Stimulated activated CD4-positive, alpha-beta T cell treated with anti-CD3 and anti-CD28 coated beads, TNF-alpha, amount 100 ng/mL, for 4 hours (primary cell): ENCODE measurements at regions not wholly inside any gene's neighbourhood (a gene's known extent, or its start where the extent isn't known, plus 50 kb on each side); places are given as distances from the start of the nearest gene placed in this dataset.

Experiments
- DNase-seq, 3 experiments: peaks; one replicate each; pipeline ENCODE4 v3.0.0-alpha.2; 2020; ENCODE audit warnings: low read depth in 3 of 3

DNA sequence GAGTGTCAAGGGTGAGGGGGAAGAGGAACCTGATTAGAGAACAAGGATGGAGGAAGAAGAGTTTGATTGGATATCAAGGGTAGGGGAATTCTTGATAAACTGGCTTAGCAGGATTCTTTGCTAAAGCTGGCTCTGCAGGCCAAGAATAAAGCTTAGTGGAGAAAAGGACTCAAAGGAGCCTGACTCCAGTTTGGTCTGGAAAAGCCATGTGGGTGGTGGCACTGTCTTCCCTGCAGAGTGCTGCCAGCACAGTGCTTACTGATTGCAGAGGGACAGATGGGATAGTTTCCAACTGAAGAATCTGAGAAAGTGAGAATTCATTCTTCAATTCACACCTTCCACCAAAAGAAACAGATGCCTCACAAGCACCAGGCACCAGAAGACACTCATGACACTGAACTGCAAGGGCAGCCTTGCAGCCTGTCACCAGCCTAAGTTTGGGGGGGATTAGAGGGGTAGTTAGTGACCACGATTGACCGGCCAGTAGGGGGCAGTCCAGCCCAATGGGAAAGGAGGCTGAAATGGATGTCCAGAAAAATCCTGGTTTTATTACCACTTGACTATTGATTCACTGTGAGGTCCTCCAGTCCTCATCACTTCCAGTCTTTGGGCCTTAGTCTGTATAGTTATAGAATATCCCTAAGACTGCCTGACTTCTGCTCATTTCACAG is 334.5 kb downstream of the SMAD2 start:
- no peak for DNase-seq

DNA sequence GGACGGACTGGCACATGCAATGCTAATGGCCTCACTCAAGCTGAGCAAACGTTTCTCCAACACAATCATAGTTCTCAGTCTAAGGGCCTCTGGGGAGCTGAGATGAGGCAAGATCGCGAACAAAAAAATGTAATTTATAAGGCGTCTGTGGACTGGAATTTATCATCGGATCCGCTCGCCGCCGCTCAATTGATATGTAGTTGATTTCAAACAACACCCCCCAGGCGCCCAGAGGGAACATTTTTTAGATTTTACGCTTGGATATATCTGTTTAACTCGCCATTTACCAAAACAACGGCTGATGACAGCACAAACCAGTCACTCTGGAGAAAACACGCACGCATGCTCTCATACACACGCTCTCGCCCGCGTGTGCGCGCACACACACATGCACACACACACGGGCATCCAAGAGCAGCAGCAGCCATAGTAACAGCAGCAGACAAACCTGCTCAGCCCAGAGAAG is 335.8 kb downstream of the SMAD2 start:
- DNase-seq: no peak

DNA sequence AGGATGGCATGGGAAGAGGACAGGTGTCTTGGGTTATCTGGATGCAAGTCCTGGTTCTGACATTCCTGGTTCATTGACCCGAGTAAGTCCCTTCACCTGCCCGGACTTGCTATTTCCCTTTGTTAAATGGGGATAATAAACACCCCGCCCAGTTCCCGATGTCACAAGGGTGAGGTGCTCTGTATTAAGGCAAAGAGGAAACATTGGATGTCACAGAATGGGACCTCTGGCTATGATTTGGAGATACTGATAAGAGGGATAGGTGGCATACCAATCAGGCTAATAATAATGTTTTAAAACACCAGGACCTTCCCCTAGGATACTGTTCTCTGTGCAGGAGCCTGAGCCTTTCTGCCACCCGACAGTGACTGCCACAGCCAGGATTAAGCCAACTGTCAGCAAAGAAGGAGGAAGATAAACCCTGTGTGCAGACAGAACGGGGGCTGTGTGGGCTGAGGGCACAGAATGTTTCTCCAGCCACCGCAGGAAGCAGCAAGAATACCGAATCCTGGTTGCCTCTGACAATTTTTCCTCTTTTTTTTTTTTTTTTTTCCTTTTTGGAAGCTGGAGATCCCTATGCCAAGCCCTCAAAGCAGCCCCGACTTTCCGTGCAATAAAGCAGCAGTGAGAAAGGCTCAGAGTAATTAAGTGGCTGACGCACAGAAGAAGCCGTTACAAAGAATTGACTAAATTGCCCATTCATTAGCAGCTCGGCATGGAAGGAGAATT is 336.6 kb downstream of the SMAD2 start:
- no peak for DNase-seq

DNA sequence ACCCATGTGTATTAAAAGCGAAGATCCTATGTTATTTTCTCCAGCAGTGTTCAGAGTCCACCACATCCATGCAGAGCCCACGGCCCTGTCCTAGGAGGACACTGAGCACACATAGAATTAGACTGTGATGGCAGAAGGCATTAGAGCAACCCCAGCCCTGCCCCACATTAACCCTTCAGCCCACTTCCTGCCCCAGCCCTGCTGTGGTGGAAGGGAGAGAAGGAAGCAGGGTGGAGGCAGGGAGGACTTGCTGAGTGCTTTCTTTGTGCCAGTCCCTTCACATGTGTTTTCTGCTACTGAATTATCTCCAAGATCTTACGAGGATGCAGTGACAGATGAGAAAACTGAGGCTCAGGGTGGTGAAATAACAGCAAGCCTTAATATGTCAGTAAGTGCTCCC is 339.0 kb downstream of the SMAD2 start:
- no peak for DNase-seq

DNA sequence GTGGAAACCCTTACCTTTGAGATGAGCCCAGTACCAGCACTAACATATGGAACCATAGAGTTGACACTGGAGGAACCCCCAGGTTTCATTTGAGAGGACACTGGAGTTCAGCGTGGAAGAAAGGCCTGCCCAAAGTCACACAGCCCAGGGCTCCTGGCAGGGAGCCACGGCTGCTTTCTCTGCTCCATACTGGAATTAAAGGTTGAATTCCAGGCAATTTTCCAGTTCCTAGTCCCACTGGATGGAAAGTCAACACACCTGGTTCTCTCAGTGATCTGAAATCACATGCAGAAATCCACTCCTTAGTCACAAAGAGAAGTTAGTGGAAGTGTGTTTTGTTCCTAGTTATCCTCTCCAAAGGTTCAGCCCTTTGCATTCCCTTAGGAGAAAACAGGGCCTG is 336.1 kb upstream of the SKOR2 start:
- no peak for DNase-seq

DNA sequence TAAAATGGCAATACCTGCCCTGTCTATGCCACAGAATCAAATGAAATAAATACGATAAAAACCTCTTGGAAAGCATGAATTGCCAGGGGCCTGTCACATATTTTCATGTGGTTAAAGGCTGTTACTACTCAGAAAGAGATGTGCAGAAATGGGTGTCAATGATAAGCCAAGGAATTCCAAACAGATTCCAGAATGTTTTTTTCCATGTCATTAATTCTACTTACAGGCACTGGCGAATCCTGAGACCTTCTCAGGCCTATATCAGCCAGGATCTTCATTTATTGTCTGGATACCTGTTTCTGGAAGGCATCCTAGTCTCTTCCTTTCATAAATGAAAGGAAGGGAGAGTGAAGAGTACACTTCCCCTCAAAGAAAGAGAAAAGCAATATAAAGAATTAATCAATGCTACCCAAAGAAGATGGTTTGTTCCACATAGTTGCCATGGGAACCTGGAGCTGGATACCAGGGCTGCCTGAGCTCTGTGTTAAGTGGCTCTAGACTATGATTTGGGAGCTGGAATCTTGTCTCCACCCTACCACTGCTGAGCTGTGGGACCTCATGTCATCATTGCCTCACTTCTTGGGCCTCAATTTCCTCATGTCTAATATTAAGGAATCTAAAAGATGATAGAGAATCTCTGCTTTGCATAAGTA is 335.1 kb upstream of the SKOR2 start:
- no peak for DNase-seq

GRCh38 chr18:47585914-47586313 is 334.5 kb upstream of the SKOR2 start:
- DNase-seq: no peak

- no peak for DNase-seq
Observed at GRCh38 chr18:47585136-47585535, 333.7 kb upstream of the SKOR2 start.

DNA sequence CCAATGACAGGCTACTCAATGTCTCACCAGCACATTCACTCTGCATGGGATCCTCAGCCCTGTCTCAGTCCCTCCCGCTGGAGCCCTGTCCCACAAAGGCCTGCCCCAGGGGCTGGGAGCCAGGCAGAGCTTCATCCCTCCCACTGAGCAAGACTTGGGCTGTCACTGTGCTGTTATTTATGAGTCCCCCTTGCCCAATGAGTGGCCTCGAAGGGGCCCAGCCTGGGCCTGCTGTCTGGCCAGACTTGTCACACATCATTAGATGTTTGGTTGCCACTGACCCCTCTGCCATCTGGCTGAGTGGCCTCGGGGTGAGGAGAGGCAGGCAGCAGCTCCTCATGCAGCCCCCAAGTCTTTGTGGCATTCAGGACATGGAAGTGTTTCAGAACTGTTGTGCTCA is 330.6 kb upstream of the SKOR2 start:
- no peak for DNase-seq

- no peak for DNase-seq
Observed at GRCh38 chr18:47577520-47577919, 326.1 kb upstream of the SKOR2 start.

DNA sequence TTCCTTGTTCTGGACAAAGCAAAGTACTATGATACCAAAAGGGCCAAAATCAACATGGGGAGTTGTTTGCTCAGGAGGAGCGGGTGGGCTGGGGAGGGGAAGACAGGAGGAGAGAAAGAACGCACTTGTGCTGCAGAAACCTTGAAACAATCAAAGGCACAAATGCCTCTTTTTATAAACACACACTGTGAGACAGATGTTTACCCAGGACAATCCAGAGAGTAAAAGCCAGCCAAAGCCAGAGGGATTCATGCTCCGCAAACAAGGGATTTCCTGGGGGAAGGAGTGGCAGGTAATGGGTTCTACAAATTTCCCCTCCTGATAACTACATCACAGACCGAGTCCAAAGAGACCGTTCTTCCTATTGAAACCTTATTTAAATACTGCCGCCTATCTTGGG is 323.5 kb upstream of the SKOR2 start:
- no peak for DNase-seq

- DNase-seq: no peak
Observed at GRCh38 chr18:47571957-47572356, 320.5 kb upstream of the SKOR2 start.

- no peak for DNase-seq
Observed at GRCh38 chr18:47566809-47567208, 315.3 kb upstream of the SKOR2 start.

- DNase-seq: no peak
Observed at GRCh38 chr18:47560723-47561715, 309.6 kb upstream of the SKOR2 start.

GRCh38 chr18:47558110-47558750 is 306.8 kb upstream of the SKOR2 start:
- no peak for DNase-seq

GRCh38 chr18:47557160-47557559 is 305.7 kb upstream of the SKOR2 start:
- DNase-seq: no peak

GRCh38 chr18:47552783-47553182 is 301.3 kb upstream of the SKOR2 start:
- DNase-seq: no peak

GRCh38 chr18:47550611-47551010 is 299.2 kb upstream of the SKOR2 start:
- no peak for DNase-seq

- no peak for DNase-seq
Observed at GRCh38 chr18:47549021-47549540, 297.6 kb upstream of the SKOR2 start.

DNA sequence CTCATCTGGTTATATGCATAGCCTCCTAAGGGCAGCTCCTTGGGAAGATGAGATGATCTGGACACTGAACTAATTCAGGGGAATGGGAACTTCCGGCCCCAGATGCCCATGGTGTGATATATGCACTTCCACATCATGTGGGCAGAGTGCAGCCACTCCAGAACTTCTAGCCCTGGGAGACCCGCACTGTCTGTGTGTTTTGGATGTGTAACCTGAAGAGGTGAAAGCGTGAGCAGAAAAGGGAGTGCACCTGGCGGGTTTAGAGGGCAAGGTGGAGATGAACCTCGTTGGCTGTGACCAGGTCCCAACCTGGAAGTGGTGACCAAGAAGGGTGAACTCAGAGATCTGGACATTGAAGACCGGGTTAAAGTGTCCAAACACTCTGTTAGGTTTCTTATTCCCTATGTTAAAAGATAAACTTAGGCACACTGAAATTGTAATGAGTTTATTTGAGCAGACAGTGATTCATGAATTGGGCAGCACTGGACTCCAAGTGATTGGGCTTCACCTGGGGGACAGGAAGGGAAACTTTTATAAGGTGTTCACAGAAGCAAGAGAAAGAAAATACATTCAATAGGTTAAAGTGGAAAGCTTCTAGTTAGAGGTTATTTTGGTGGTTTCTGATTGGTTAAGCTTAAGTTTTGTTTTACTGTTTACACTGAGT is 296.2 kb upstream of the SKOR2 start:
- no peak for DNase-seq
